ENCODE measurements at regions not wholly inside any gene's neighbourhood (a gene's known extent, or its start where the extent isn't known, plus 50 kb on each side); places are given as distances from the start of the nearest gene placed in this dataset.

- TF ChIP-seq MXI1 (IDR thresholded peaks at IDR 0.05; ENCODE audit: borderline replicate concordance, low read depth, low read length) = no peak
- no peak for TF ChIP-seq CTCF (conservative IDR thresholded peaks at IDR 0.05; ENCODE audit: low read depth, low read length)
- no peak for TF ChIP-seq SMC3 (IDR thresholded peaks at IDR 0.05; ENCODE audit: low read depth, low read length)
- no peak for TF ChIP-seq CEBPB (IDR thresholded peaks at IDR 0.05; ENCODE audit: low read depth, low read length)
- TF ChIP-seq RFX5 (IDR thresholded peaks at IDR 0.05; ENCODE audit: low read depth, low read length) = no peak
- TF ChIP-seq, protein P1, sequence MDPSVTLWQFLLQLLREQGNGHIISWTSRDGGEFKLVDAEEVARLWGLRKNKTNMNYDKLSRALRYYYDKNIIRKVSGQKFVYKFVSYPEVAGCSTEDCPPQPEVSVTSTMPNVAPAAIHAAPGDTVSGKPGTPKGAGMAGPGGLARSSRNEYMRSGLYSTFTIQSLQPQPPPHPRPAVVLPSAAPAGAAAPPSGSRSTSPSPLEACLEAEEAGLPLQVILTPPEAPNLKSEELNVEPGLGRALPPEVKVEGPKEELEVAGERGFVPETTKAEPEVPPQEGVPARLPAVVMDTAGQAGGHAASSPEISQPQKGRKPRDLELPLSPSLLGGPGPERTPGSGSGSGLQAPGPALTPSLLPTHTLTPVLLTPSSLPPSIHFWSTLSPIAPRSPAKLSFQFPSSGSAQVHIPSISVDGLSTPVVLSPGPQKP (IDR thresholded peaks at IDR 0.05; ENCODE audit: borderline replicate concordance, low read depth, low read length) = no peak
- no peak for TF ChIP-seq CHD1 (IDR thresholded peaks at IDR 0.05; ENCODE audit: low read depth, low read length)
- TF ChIP-seq RAD21 (IDR thresholded peaks at IDR 0.05; ENCODE audit: low read length) = no peak
- no peak for TF ChIP-seq RCOR1 (IDR thresholded peaks at IDR 0.05; ENCODE audit: insufficient replicate concordance, low read length)
- TF ChIP-seq, protein P2, sequence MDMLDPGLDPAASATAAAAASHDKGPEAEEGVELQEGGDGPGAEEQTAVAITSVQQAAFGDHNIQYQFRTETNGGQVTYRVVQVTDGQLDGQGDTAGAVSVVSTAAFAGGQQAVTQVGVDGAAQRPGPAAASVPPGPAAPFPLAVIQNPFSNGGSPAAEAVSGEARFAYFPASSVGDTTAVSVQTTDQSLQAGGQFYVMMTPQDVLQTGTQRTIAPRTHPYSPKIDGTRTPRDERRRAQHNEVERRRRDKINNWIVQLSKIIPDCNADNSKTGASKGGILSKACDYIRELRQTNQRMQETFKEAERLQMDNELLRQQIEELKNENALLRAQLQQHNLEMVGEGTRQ (IDR thresholded peaks at IDR 0.05; ENCODE audit: low read depth, low read length) = no peak
- TF ChIP-seq MAZ (IDR thresholded peaks at IDR 0.05; ENCODE audit: borderline replicate concordance, low read depth, low read length) = no peak
- TF ChIP-seq NFE2L2 (IDR thresholded peaks at IDR 0.05; ENCODE audit: low read depth, low read length) = no peak
- ChIA-PET CTCF (no interaction called here), POLR2A (ENCODE audit: unreplicated experiment) (no interaction called here)
- Histone ChIP-seq H2BK120ac (ENCODE audit: low read depth, low read length) (no peak overlapping the region), H3K9ac (ENCODE audit: low read depth, low read length) (no peak overlapping the region), H2AK9ac (replicated peaks; ENCODE audit: low read depth, low read length, poor library complexity) (no peak overlapping the region), H2BK15ac (ENCODE audit: low read depth, low read length) (no peak overlapping the region), H3K79me1 (ENCODE audit: low read depth in 1 of 2, low read length in 2 of 2) (no peaks in the 10 kb centered on the region), H3K4me3 (ENCODE audit: insufficient read depth, low read depth, low read length) (no peak overlapping the region), H3K27me3 (ENCODE audit: control insufficient read depth, insufficient read depth, low read length) (peaks cover 8% of the 10 kb centered on the region), H2BK5ac (ENCODE audit: low read depth, low read length, poor library complexity, severe bottlenecking) (no peak overlapping the region), H3K9me3 (ENCODE audit: control insufficient read depth, insufficient read depth, low read length) (peaks cover 11% of the 10 kb centered on the region; the same call in 1 of the 2 replicates), H3K14ac (replicated peaks; ENCODE audit: low read depth, low read length) (no peak overlapping the region), H3K27ac (ENCODE audit: insufficient read depth, low read length) (no peak overlapping the region), H3K4me1 (ENCODE audit: control insufficient read depth, insufficient read depth, low read length) (no peaks in the 10 kb centered on the region), H3K23ac (ENCODE audit: low read depth, low read length) (no peak overlapping the region), H4K20me1 (ENCODE audit: insufficient read depth, low read length) (no peaks in the 10 kb centered on the region), H4K5ac (ENCODE audit: low read depth, low read length) (no peak overlapping the region), H2AFZ (replicated peaks; ENCODE audit: low read length, poor library complexity) (no peak overlapping the region), H3K56ac (ENCODE audit: extremely low read depth, insufficient read depth, low read length) (no peak overlapping the region), H3K9me1 (ENCODE audit: insufficient read depth, low read length) (no peaks in the 10 kb centered on the region), H4K91ac (ENCODE audit: insufficient read depth, low read depth, low read length) (no peak overlapping the region), H4K8ac (ENCODE audit: low read depth in 2 of 2, low read length in 2 of 2) (no peak overlapping the region), H2AK5ac (ENCODE audit: low read depth, low read length) (no peak overlapping the region), H3K36me3 (ENCODE audit: control insufficient read depth, insufficient read depth, low read length) (no peaks in the 10 kb centered on the region), H3K18ac (ENCODE audit: low read depth, low read length) (no peak overlapping the region), H3K4ac (ENCODE audit: low read depth, low read length) (no peak overlapping the region), H2BK20ac (ENCODE audit: low read depth, low read length) (no peak overlapping the region), H3K4me2 (ENCODE audit: low read depth, low read length) (no peak overlapping the region)
- intact Hi-C loops (cut with micrococcal nuclease) (no loop called here), dilution Hi-C loops (cut with HindIII; ENCODE audit: low sequenced_read_pairs, unreplicated experiment) (no loop called here), in situ Hi-C loops (cut with MboI; ENCODE audit: low sequenced_read_pairs) (no loop called here)
- DNase-seq (no peak), ATAC-seq (ENCODE audit: low read depth) (no peak)
- no TSS peak for BruUV-seq (replicated peaks)
- no CpG with 5 or more reads among the region's 1 CpG for WGBS, 2 experiments (ENCODE audit: extremely low coverage in 2 of 2, insufficient read length in 1 of 2)
Observed at GRCh38 chr2:240269886-240270285, 129.4 kb upstream of the OTOS start.

Data from IMR-90 (cell line).